Neural progenitor cell (in vitro differentiated cells): ENCODE measurements at regions not wholly inside any gene's neighbourhood (a gene's known extent, or its start where the extent isn't known, plus 50 kb on each side); places are given as distances from the start of the nearest gene placed in this dataset.

ENCODE experiments used
- DNase-seq: peaks from one replicate; pipeline ENCODE4 v3.0.0-alpha.2; 2016; ENCODE audit warnings: low spot score
- H2AFZ ChIP-seq: fragments of 200-600 bp; sonication (generic); replicated peaks from 2 replicates; pipeline ENCODE4 v1.6.1; 2016; ENCODE audit warnings: antibody characterized with exemption
- H3F3A ChIP-seq: fragments of 200-600 bp; sonication (generic); 2 replicates; pipeline ENCODE4 v1.6.1; 2016; ENCODE audit warnings: antibody characterized with exemption, low read depth
- H3K27ac ChIP-seq: fragments of 200-600 bp; sonication (generic); 2 replicates; pipeline ENCODE4 v1.5.1; 2016; ENCODE audit warnings: mild to moderate bottlenecking
- H3K27me3 ChIP-seq: fragments of 200-600 bp; sonication (generic); 2 replicates; pipeline ENCODE4 v1.6.1; 2016; ENCODE audit warnings: mild to moderate bottlenecking, moderate library complexity
- H3K36me3 ChIP-seq: fragments of 200-600 bp; sonication (generic); 2 replicates; pipeline ENCODE4 v1.5.1; 2016
- H3K4me1 ChIP-seq: fragments of 200-600 bp; sonication (generic); 2 replicates; pipeline ENCODE4 v1.6.1; 2016; ENCODE audit warnings: mixed run types
- H3K4me2 ChIP-seq: fragments of 200-600 bp; sonication (generic); 2 replicates; pipeline ENCODE4 v1.6.1; 2016
- H3K4me3 ChIP-seq: fragments of 200-600 bp; sonication (generic); 2 replicates; pipeline ENCODE4 v1.5.1; 2016
- H3K79me2 ChIP-seq: fragments of 200-600 bp; sonication (generic); 2 replicates; pipeline ENCODE4 v1.6.1; 2016; ENCODE audit warnings: low read depth
- H3K9ac ChIP-seq: fragments of 200-600 bp; sonication (generic); 2 replicates; pipeline ENCODE4 v1.6.1; 2016
- H3K9me3 ChIP-seq: fragments of 200-600 bp; sonication (generic); 2 replicates; pipeline ENCODE4 v1.5.1; 2016; ENCODE audit warnings: low read depth
- H4K20me1 ChIP-seq: fragments of 200-600 bp; sonication (generic); 2 replicates; pipeline ENCODE4 v1.6.1; 2016; ENCODE audit warnings: low read depth
- H3K27ac Mint-ChIP-seq: 3 replicates; pipeline ENCODE4 v1.8.0; 2021; ENCODE audit warnings: mixed read lengths
- H3K27me3 Mint-ChIP-seq: 2 replicates; pipeline ENCODE4 v1.8.0; 2022; ENCODE audit warnings: low read depth, mild to moderate bottlenecking, inconsistent platforms, moderate library complexity, mixed read lengths; ENCODE audit not compliant: insufficient read depth
- H3K36me3 Mint-ChIP-seq: 3 replicates; pipeline ENCODE4 v1.8.0; 2021; ENCODE audit warnings: mixed read lengths
- H3K4me1 Mint-ChIP-seq: 3 replicates; pipeline ENCODE4 v1.8.0; 2021; ENCODE audit warnings: mixed read lengths
- H3K4me3 Mint-ChIP-seq: 3 replicates; pipeline ENCODE4 v1.8.0; 2021; ENCODE audit warnings: mild to moderate bottlenecking, moderate library complexity, mixed read lengths
- H3K9me3 Mint-ChIP-seq: 3 replicates; pipeline ENCODE4 v1.8.0; 2020; ENCODE audit warnings: mixed read lengths
- CTCF ChIP-seq: fragments of 200-600 bp; sonication (generic); IDR thresholded peaks from 2 replicates; pipeline ENCODE4 v1.5.1; 2017; ENCODE audit warnings: antibody characterized with exemption, mild to moderate bottlenecking
- EZH2 ChIP-seq: fragments of 200-600 bp; sonication (generic); IDR thresholded peaks from 2 replicates; pipeline ENCODE4 v1.6.1; 2017; ENCODE audit warnings: antibody characterized with exemption, mild to moderate bottlenecking, moderate library complexity
- EZH2phosphoT487 ChIP-seq: fragments of 200-600 bp; sonication (generic); IDR thresholded peaks from 2 replicates; pipeline ENCODE4 v1.6.1; 2017; ENCODE audit warnings: antibody characterized with exemption

GRCh38 chr3:80232760-80233159 is 465.0 kb upstream of the ROBO1 start:
- Histone ChIP-seq H3K4me2 (no peak overlapping the region), H3K4me3 (no peak overlapping the region), H3F3A (peaks cover 20% of the 10 kb centered on the region), H3K27me3 (no peaks in the 10 kb centered on the region), H2AFZ (no peak overlapping the region), H3K9me3 (no peaks in the 10 kb centered on the region), H3K36me3 (no peaks in the 10 kb centered on the region), H3K79me2 (no peaks in the 10 kb centered on the region), H4K20me1 (no peaks in the 10 kb centered on the region), H3K9ac (no peak overlapping the region), H3K4me1 (peaks cover 7% of the 10 kb centered on the region), H3K27ac (no peak overlapping the region)
- Mint-ChIP-seq H3K4me3 (no peak overlapping the region), H3K36me3 (no peaks in the 10 kb centered on the region), H3K27me3 (no peaks in the 10 kb centered on the region), H3K27ac (no peak overlapping the region), H3K9me3 (no peaks in the 10 kb centered on the region), H3K4me1 (peaks cover 12% of the 10 kb centered on the region)
- DNase-seq: no peak
- TF ChIP-seq EZH2 (no peak), CTCF (no peak), EZH2phosphoT487 (no peak)

- peaks cover 16% of the 10 kb centered on the region for H3F3A ChIP-seq
- H3K9me3 ChIP-seq: no peaks in the 10 kb centered on the region
- H3K9ac ChIP-seq: no peak overlapping the region
Measured at GRCh38 chr3:80230962-80231361, 463.2 kb upstream of the ROBO1 start.

GRCh38 chr3:80227216-80227615 is 459.4 kb upstream of the ROBO1 start:
- TF ChIP-seq CTCF (no peak), EZH2 (no peak), EZH2phosphoT487 (no peak)
- H3K9me3 ChIP-seq: no peaks in the 10 kb centered on the region

More at GRCh38 chr3:80230962-80231361, 463.2 kb upstream of the ROBO1 start:
- Histone ChIP-seq H4K20me1 (no peaks in the 10 kb centered on the region), H3K4me2 (no peak overlapping the region), H3K36me3 (no peaks in the 10 kb centered on the region), H3K4me3 (no peak overlapping the region), H3K79me2 (no peaks in the 10 kb centered on the region), H3K4me1 (peaks cover 7% of the 10 kb centered on the region), H3K27ac (no peak overlapping the region), H3K27me3 (no peaks in the 10 kb centered on the region), H2AFZ (no peak overlapping the region)
- TF ChIP-seq EZH2phosphoT487 (no peak), EZH2 (no peak), CTCF (no peak)
- Mint-ChIP-seq H3K27ac (no peak overlapping the region), H3K27me3 (no peaks in the 10 kb centered on the region), H3K4me1 (peaks cover 8% of the 10 kb centered on the region), H3K4me3 (no peak overlapping the region), H3K36me3 (no peaks in the 10 kb centered on the region), H3K9me3 (no peaks in the 10 kb centered on the region)
- DNase-seq: no peak

More at GRCh38 chr3:80227216-80227615, 459.4 kb upstream of the ROBO1 start:
- Histone ChIP-seq H3K79me2 (no peaks in the 10 kb centered on the region), H3K27me3 (no peaks in the 10 kb centered on the region), H2AFZ (no peak overlapping the region), H3K27ac (no peak overlapping the region), H3K4me1 (no peaks in the 10 kb centered on the region), H3F3A (no peaks in the 10 kb centered on the region), H3K4me3 (no peak overlapping the region), H3K4me2 (no peak overlapping the region), H4K20me1 (no peaks in the 10 kb centered on the region), H3K36me3 (no peaks in the 10 kb centered on the region), H3K9ac (no peak overlapping the region)
- Mint-ChIP-seq H3K4me1 (no peaks in the 10 kb centered on the region), H3K36me3 (no peaks in the 10 kb centered on the region), H3K27me3 (no peaks in the 10 kb centered on the region), H3K4me3 (no peak overlapping the region), H3K27ac (no peak overlapping the region), H3K9me3 (no peaks in the 10 kb centered on the region)
- DNase-seq: no peak
